Inflammatory macrophage (primary cell): ENCODE measurements at regions not wholly inside any gene's neighbourhood (a gene's known extent, or its start where the extent isn't known, plus 50 kb on each side); places are given as distances from the start of the nearest gene placed in this dataset.
"Not testable (repeated sequence)": the region's sequence is repeated elsewhere in the genome, so short reads cannot be mapped to it uniquely, and the experiment has no call there.

Experiments used
- DNase-seq, 2 donors: peaks; one replicate each; pipeline ENCODE4 v3.0.0-alpha.2; 2020 to 2022

- no peak for DNase-seq
Measured at GRCh38 chr5:40277161-40277906, 402.4 kb upstream of the PTGER4 start.

- no peak for DNase-seq
Measured at GRCh38 chr5:40276426-40277102, 403.2 kb upstream of the PTGER4 start.

GRCh38 chr5:40274568-40274967, 405.1 kb upstream of the PTGER4 start:
- DNase-seq: no peak

GRCh38 chr5:40273936-40274335, 405.8 kb upstream of the PTGER4 start:
- no peak for DNase-seq

GRCh38 chr5:40271476-40271875, 408.2 kb upstream of the PTGER4 start:
- no peak for DNase-seq

GRCh38 chr5:40270274-40270845, 409.4 kb upstream of the PTGER4 start:
- no peak for DNase-seq

DNA sequence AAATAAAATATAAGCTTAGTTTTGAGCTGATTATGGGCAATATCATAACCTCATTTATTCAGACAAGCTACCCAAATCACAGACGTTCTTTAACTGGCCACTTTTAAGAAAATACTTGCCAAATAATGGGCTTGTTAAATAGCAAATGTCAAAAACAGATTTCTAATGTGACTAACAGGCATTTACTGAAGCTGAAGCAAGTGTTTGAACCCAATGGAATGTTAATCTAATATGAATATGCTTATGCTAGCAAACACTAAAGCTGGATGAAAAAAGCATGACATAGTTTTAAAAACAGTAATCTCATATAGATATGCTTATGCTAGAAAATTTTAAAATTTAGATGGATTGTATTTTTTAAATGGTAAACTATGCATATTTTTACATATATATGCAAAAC, 411.6 kb upstream of the PTGER4 start:
- DNase-seq: no peak

DNA sequence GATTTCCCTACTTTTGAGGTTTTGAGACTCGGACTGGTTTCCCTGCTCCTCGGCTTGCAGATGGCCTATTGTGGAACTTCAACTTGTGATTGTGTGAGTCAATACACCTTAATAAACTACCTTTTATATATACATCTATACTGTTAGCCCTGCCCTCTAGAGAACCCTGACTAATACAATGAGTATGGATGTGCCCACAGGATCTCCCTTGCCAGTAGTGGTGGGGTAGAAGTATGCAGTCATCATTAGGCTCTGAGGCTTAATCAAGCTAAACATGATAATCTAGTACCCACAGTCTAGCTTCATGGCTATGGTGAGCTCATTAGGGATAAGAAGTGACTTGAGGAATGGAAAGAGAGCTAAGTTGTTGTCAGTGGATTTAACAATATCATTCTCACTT, 412.8 kb upstream of the PTGER4 start:
- DNase-seq: no peak

- no peak for DNase-seq
Measured at GRCh38 chr5:40261984-40262383, 417.7 kb upstream of the PTGER4 start.

- DNase-seq: no peak
Measured at GRCh38 chr5:40260361-40260760, 419.4 kb upstream of the PTGER4 start.

- DNase-seq: peak; percentile 38 to 68
Measured at GRCh38 chr5:40258222-40258621, 421.5 kb upstream of the PTGER4 start.

DNA sequence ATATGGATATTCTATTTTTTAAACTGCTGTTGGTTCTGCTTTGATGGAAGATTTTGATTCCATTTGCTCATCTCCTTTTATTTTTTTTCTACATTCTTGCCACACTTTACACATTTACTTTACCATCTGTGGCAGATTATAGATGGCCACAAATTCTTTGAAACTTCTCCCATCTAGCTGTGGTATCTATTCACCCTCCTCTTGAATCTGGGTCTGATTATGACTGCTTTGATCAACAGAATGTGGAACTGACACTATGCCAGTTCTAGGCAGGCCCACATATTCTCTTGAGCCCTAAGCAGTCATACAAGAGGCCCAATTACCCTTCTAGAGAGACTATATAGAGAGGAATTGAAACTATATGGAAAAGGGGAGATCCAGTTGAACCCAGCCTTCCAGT, 439.0 kb upstream of the PTGER4 start:
- no peak for DNase-seq

- DNase-seq: peak in 1 of 2 donors; percentile 7
Measured at GRCh38 chr5:40240111-40240510, 439.6 kb upstream of the PTGER4 start.

GRCh38 chr5:40238066-40238745, 441.5 kb upstream of the PTGER4 start:
- no peak for DNase-seq

- DNase-seq: no peak
Measured at GRCh38 chr5:40235471-40236400, 444.0 kb upstream of the PTGER4 start.

DNA sequence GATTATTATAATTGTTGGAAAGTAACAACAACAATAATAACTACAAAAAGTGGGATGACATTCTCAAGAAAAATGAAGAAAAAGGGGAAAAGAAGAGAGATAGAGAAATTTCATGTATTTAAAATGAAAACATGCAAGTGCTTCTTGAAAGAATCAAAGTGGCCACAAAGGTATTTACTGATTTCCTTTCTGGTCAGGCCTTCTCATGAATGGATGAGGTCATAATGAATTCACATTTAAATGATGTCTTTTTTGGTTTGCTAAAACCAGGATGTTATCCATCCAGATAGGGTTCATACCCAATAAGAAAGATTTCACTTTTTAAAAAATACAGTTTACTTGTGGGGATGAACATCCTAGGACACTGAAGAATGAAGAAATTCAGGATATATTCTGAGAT, 446.4 kb upstream of the PTGER4 start:
- no peak for DNase-seq

- peak in 1 of 2 donors; percentile 2 for DNase-seq
Measured at GRCh38 chr5:40227931-40228330, 451.8 kb upstream of the PTGER4 start.

DNA sequence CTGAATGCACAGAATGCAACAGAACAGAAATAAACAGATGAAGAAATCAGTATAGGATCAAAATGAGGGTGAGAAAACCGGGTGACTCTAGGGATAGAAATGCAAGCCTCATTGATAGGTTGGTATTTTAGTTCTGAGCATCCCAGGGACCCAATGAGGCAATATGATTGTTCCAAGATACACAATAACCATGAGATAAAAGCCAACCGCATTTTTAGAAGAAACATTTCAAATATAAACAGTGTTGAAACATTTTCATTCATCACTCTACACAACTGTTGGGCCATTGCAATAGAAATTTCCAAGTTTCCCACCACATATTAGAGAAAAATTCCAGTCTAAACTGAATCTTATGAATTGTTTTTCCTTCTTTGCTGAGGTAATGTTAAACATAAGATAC, 452.3 kb upstream of the PTGER4 start:
- no peak for DNase-seq

GRCh38 chr5:40226906-40227305, 452.8 kb upstream of the PTGER4 start:
- no peak for DNase-seq

DNA sequence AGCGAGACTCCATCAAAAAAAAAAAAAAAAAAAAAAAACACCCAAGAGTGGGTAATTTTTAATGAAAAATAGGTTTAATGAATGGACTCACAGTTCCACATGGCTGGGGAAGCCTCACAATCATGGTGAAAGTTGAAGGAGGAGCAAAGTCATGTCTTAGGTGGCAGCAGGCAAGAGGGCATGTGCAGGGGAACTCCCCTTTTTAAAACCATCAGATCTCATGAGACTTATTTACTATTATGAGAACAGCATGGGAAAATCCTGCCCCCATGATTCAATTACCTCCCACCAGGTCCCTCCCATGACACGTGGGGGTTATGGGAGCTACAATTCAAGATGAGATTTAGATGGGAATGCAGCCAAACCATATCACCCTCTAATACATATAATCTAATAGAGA, 454.6 kb upstream of the PTGER4 start:
- DNase-seq: not testable (repeated sequence)

- DNase-seq: no peak
Measured at GRCh38 chr5:40224421-40224820, 455.3 kb upstream of the PTGER4 start.

DNA sequence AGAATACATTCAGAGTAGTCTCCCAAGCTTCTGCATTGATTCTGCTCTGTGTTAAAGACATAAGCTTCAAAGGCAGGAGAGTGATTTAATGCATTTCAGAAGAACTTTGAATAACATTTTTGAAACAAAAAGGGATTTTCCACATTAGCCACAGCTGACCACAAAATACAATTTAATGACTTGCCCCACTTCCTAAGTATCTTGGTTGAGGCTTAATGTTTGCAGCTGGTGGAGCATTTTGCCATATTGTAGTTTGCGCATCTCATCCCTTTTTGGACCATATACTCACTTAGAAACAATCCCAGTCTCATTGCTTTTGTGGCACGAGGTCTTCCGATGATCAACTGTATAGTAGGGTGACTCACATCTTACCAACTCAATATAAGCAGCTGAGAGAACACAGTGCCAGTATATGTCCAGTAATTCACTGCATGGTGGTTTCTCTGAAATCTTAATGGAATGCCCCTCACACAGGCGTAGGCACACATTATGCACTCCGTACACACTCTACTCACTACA, 455.8 kb upstream of the PTGER4 start:
- no peak for DNase-seq
